Breast epithelium (tissue), 4 donors: ENCODE measurements at regions not wholly inside any gene's neighbourhood (a gene's known extent, or its start where the extent isn't known, plus 50 kb on each side); places are given as distances from the start of the nearest gene placed in this dataset.

Experiments used
- DNase-seq, 2 donors: peaks; one replicate each; pipeline ENCODE4 v3.0.0-alpha.2; 2019; ENCODE audit warnings: low spot score in 2 of 2
- H3K27ac ChIP-seq, 2 donors: fragments of 200-600 bp; sonication (generic) in 1 of 2; one replicate each; pipeline ENCODE4 v1.5.1; 2016 to 2019; ENCODE audit warnings: mild to moderate bottlenecking in 1 of 2
- H3K27me3 ChIP-seq, 2 donors: fragments of 200-600 bp; sonication (generic) in 1 of 2; one replicate each; pipeline versions ENCODE4 v1.5.1 to v1.6.0; 2017 to 2019; ENCODE audit warnings: control low read depth in 1 of 2, mild to moderate bottlenecking in 1 of 2
- H3K36me3 ChIP-seq: fragments of 200-600 bp; one replicate; pipeline ENCODE4 v1.5.1; 2019
- H3K4me1 ChIP-seq, 2 donors: fragments of 200-600 bp; sonication (generic); one replicate each; pipeline ENCODE4 v1.5.1; 2016 to 2019; ENCODE audit warnings: control low read depth in 1 of 2
- H3K4me3 ChIP-seq, 3 donors: fragments of 200-600 bp; sonication (generic); 1 replicate in 2 of 3; 2 replicates in 1 of 3; pipeline ENCODE4 v1.5.1; 2016 to 2019; ENCODE audit warnings: mild to moderate bottlenecking in 3 of 3, moderate library complexity in 2 of 3
- H3K9me3 ChIP-seq, 2 donors: fragments of 200-600 bp; sonication (generic) in 1 of 2; one replicate each; pipeline ENCODE4 v1.5.1; 2016 to 2019; ENCODE audit warnings: control low read depth in 1 of 2
- CTCF ChIP-seq, 3 donors: fragments of 450-650 bp; IDR thresholded peaks; one replicate each; pipeline ENCODE4 v1.5.1; 2016 to 2017; ENCODE audit warnings: antibody characterized with exemption in 3 of 3, mild to moderate bottlenecking in 3 of 3, moderate library complexity in 3 of 3
- POLR2A ChIP-seq: fragments of 450-650 bp; IDR thresholded peaks from one replicate; pipeline ENCODE4 v1.6.1; 2016; ENCODE audit warnings: antibody characterized with exemption, mild to moderate bottlenecking, moderate library complexity
- POLR2AphosphoS5 ChIP-seq, 3 donors: sonication (generic); formaldehyde crosslinking; IDR thresholded peaks; one replicate each; pipeline ENCODE4 v1.6.1; 2017; ENCODE audit warnings: antibody characterized with exemption in 3 of 3
- intact Hi-C: fragments of 100-400 bp; cut with DNase I; formaldehyde crosslinking; loops from one replicate; pipeline ENCODE4 v1.15.1; 2023; ENCODE audit warnings: low total_unique reads

DNA sequence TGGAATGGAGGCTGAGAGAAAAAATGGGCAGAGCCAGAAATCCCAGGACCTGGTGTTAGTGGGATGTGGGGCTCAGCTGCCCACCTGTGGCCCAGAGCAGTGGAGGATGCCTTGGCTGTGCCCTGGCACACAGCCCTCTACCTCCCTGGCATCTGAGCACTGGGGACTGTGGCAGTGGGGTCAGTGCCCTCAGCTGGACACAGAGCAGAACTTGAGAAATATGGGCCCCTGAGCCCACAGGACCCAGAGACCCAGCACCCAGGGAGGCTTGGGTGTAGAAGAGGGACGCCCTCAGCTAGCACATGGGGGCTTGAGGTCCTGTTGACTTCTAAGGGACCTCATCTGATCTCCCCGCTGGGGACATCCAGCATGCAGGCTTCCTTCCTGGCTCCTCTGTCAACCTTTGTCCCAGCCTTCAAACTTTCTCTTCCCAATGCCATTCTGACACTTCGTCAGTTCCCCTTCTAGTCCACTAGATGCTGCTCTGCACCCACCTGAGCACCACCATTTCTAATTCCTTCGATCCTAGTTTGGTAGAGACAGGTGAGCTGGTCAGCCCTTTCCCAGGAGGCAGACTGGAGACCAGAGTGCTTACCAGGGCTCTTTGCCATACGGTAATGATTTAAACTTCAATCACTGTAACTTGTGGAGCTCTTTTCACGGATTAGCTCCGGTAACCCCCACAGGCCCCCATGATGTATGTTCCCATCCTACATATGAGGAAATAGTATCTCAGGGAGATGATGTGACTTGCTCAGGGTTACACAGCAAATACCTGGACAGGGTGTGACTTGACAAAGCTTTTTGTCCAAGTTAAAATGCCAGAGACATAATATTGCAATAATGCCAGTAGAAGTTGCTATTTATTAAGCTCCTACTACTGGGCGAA is 143.7 kb downstream of the ASCL4 start:
- intact Hi-C loops, result no loop called here
- TF ChIP-seq POLR2AphosphoS5 (IDR thresholded peaks at IDR 0.05) (no peak), POLR2A (no peak), CTCF (IDR thresholded peaks at IDR 0.05) (peak in 2 of 3 donors; percentile 49 to 65)
- H3K27ac ChIP-seq, result no peak overlapping the region
- DNase-seq, result no peak
- no peaks in the 10 kb centered on the region for H3K9me3 ChIP-seq
- H3K4me3 ChIP-seq, result no peak overlapping the region
- H3K36me3 ChIP-seq, result no peaks in the 10 kb centered on the region
- peaks cover 2 to 16% of the 10 kb centered on the region in 2 donors for H3K27me3 ChIP-seq
- no peaks in the 10 kb centered on the region for H3K4me1 ChIP-seq

DNA sequence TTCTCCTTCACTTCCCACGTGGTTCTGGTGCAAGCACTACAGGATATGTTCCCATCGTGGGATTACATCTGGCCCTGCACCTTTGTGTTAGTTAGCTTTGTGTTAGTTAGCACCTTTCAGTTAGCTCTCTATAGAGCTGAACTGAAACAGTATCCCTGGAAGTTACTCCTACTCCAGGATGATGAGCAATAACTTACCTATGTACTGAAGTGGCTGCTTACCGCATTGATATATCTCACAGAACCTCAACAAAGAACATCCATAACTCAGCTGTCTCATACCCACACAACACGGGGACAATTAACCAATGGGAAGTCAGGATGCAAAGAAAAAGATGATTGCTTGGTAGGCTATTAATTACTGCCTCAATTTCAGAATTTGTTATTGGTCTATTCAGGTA is 146.6 kb downstream of the ASCL4 start:
- no peak for DNase-seq
- intact Hi-C loops, result no loop called here
- Histone ChIP-seq H3K4me1 (no peaks in the 10 kb centered on the region), H3K4me3 (no peak overlapping the region), H3K27ac (no peak overlapping the region), H3K36me3 (no peaks in the 10 kb centered on the region), H3K9me3 (no peaks in the 10 kb centered on the region), H3K27me3 (peaks cover 1 to 16% of the 10 kb centered on the region in 2 donors)
- TF ChIP-seq POLR2AphosphoS5 (IDR thresholded peaks at IDR 0.05) (no peak), CTCF (IDR thresholded peaks at IDR 0.05) (no peak), POLR2A (no peak)

DNA sequence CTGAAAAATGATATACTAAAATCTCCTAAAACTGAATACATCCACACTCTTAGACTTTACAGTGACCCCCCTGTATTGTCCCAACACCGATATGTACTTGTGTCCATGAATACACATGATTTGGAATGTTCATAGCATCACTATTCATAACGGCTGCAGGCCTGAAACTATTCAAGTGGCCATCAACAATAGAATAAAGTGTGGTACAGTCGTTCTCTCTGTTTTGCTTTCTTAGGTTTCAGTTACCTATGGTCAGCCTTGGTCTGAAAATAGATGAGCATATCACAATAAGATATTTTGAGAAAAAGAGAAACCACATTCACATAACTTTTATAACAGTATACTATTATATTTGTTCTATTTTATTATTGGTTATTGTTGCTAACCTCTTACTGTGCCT is 150.6 kb downstream of the ASCL4 start:
- DNase-seq, result no peak
- Histone ChIP-seq H3K4me3 (no peak overlapping the region), H3K9me3 (no peaks in the 10 kb centered on the region), H3K27me3 (peaks cover 0 to 14% of the 10 kb centered on the region in 2 donors), H3K4me1 (no peaks in the 10 kb centered on the region), H3K36me3 (no peaks in the 10 kb centered on the region), H3K27ac (no peak overlapping the region)
- intact Hi-C loops, result no loop called here
- no peak for TF ChIP-seq POLR2AphosphoS5 (IDR thresholded peaks at IDR 0.05)

GRCh38 chr12:107929436-107929835 is 154.9 kb downstream of the ASCL4 start:
- Histone ChIP-seq H3K27me3 (peaks cover 0 to 21% of the 10 kb centered on the region in 2 donors), H3K4me1 (no peaks in the 10 kb centered on the region), H3K36me3 (no peaks in the 10 kb centered on the region), H3K4me3 (no peak overlapping the region), H3K9me3 (no peaks in the 10 kb centered on the region), H3K27ac (no peak overlapping the region)
- no peak for DNase-seq
- intact Hi-C loops, result no loop called here
- TF ChIP-seq POLR2A (no peak), POLR2AphosphoS5 (IDR thresholded peaks at IDR 0.05) (no peak), CTCF (IDR thresholded peaks at IDR 0.05) (no peak)

GRCh38 chr12:107931761-107932160 is 157.3 kb downstream of the ASCL4 start:
- H3K4me3 ChIP-seq, result no peak overlapping the region
- H3K36me3 ChIP-seq, result no peaks in the 10 kb centered on the region
- peaks cover 0 to 21% of the 10 kb centered on the region in 2 donors for H3K27me3 ChIP-seq
- TF ChIP-seq POLR2AphosphoS5 (IDR thresholded peaks at IDR 0.05) (no peak), CTCF (IDR thresholded peaks at IDR 0.05) (no peak), POLR2A (no peak)
- no peaks in the 10 kb centered on the region for H3K9me3 ChIP-seq
- no peaks in the 10 kb centered on the region for H3K4me1 ChIP-seq
- DNase-seq, result no peak
- intact Hi-C loops, result no loop called here
- H3K27ac ChIP-seq, result no peak overlapping the region
